Keratinocyte (primary cell): ENCODE measurements at regions not wholly inside any gene's neighbourhood (a gene's known extent, or its start where the extent isn't known, plus 50 kb on each side); places are given as distances from the start of the nearest gene placed in this dataset.
"Not testable (repeated sequence)": the region's sequence is repeated elsewhere in the genome, so short reads cannot be mapped to it uniquely, and the experiment has no call there.

Experiments
- DNase-seq: peaks from one replicate; pipeline ENCODE4 v3.0.0-alpha.2; 2011; ENCODE audit warnings: low read depth, missing footprints, low spot score
- FAIRE-seq: peaks from 2 replicates; lab custom pipeline; 2011; peaks lifted over from hg19 to GRCh38; lab: Jason Lieb, UNC
- H2AFZ ChIP-seq: 2 replicates; pipeline ENCODE4 v1.6.0; 2012; ENCODE audit warnings: low read length, control low read depth, inconsistent platforms; ENCODE audit not compliant: control insufficient read depth
- H3K27ac ChIP-seq: 2 replicates; pipeline ENCODE4 v1.5.1; 2011; ENCODE audit warnings: low read length; ENCODE audit not compliant: control insufficient read depth, insufficient read depth
- H3K27me3 ChIP-seq: 3 replicates; pipeline ENCODE4 v1.6.0; 2011; ENCODE audit warnings: low read length; ENCODE audit not compliant: control insufficient read depth, insufficient read depth; ENCODE audit errors: extremely low read depth
- H3K36me3 ChIP-seq, 2 experiments: 2 replicates in 1 of 2; 3 replicates in 1 of 2; pipeline ENCODE4 v1.5.1; 2011; ENCODE audit warnings: low read length in 2 of 2, mild to moderate bottlenecking in 1 of 2; ENCODE audit not compliant: control insufficient read depth in 2 of 2, insufficient read depth in 2 of 2; ENCODE audit errors: extremely low read depth in 1 of 2
- H3K4me1 ChIP-seq: 3 replicates; pipeline ENCODE4 v1.5.1; 2011; ENCODE audit warnings: low read length; ENCODE audit not compliant: control insufficient read depth, insufficient read depth; ENCODE audit errors: extremely low read depth
- H3K4me2 ChIP-seq: 3 replicates; pipeline ENCODE4 v1.6.0; 2011; ENCODE audit warnings: low read depth, low read length; ENCODE audit not compliant: control insufficient read depth, insufficient read depth; ENCODE audit errors: extremely low read depth
- H3K4me3 ChIP-seq, 3 experiments: fragments of 200-600 bp in 1 of 3; sonication (generic) in 1 of 3; 2 replicates in 2 of 3; 3 replicates in 1 of 3; pipeline ENCODE4 v1.5.1; 2011 to 2016; ENCODE audit warnings: low read length in 3 of 3, mild to moderate bottlenecking in 3 of 3, control low read depth in 2 of 3, inconsistent platforms in 1 of 3, low read depth in 1 of 3, mixed read lengths in 1 of 3, mixed run types in 1 of 3, moderate library complexity in 1 of 3; ENCODE audit not compliant: control insufficient read depth in 2 of 3, insufficient read depth in 2 of 3; ENCODE audit errors: extremely low read depth in 1 of 3
- H3K79me2 ChIP-seq: 2 replicates; pipeline ENCODE4 v1.6.0; 2012; ENCODE audit warnings: low read length; ENCODE audit not compliant: control insufficient read depth, insufficient read depth
- H3K9ac ChIP-seq: 3 replicates; pipeline ENCODE4 v1.6.0; 2011; ENCODE audit warnings: low read length; ENCODE audit not compliant: control insufficient read depth, insufficient read depth; ENCODE audit errors: extremely low read depth
- H3K9me1 ChIP-seq: 3 replicates; pipeline ENCODE4 v1.6.0; 2011; ENCODE audit warnings: low read length; ENCODE audit not compliant: control insufficient read depth, insufficient read depth; ENCODE audit errors: extremely low read depth
- H3K9me3 ChIP-seq: 2 replicates; pipeline ENCODE4 v1.5.1; 2012; ENCODE audit warnings: low read depth, low read length; ENCODE audit not compliant: control insufficient read depth
- H4K20me1 ChIP-seq: 3 replicates; pipeline ENCODE4 v1.6.0; 2011; ENCODE audit warnings: low read length; ENCODE audit not compliant: control insufficient read depth, insufficient read depth; ENCODE audit errors: extremely low read depth
- CTCF ChIP-seq, 3 experiments: IDR thresholded peaks in 1 of 3; conservative IDR thresholded peaks in 1 of 3; optimal IDR thresholded peaks in 1 of 3; 2 replicates in 2 of 3; 3 replicates in 1 of 3; pipeline versions ENCODE3 to v1.5.1; 2011; ENCODE audit warnings: low read length in 3 of 3, mild to moderate bottlenecking in 3 of 3, moderate library complexity in 2 of 3, control low read depth in 1 of 3, inconsistent platforms in 1 of 3; ENCODE audit not compliant: insufficient read depth in 2 of 3; ENCODE audit errors: extremely low read depth in 1 of 3
- EZH2 ChIP-seq: IDR thresholded peaks from one replicate; pipeline ENCODE4 v1.6.1; 2012; ENCODE audit warnings: inconsistent platforms, mild to moderate bottlenecking, low read length, moderate library complexity
- dilution Hi-C: fragments of 300-500 bp; cut with MboI; formaldehyde crosslinking; loops from one replicate; pipeline ENCODE4 v1.7.0; 2020; ENCODE audit warnings: low sequenced_read_pairs; ENCODE audit not compliant: extremely low pct_ligation_motif_present

- Histone ChIP-seq H3K27me3 (no peaks in the 10 kb centered on the region), H4K20me1 (no peaks in the 10 kb centered on the region), H3K4me1 (no peaks in the 10 kb centered on the region), H3K9me1 (no peaks in the 10 kb centered on the region), H3K36me3 (no peaks in the 10 kb centered on the region), H3K9ac (no peak overlapping the region), H3K9me3 (no peaks in the 10 kb centered on the region), H3K27ac (no peak overlapping the region), H3K4me3 (no peak overlapping the region), H3K4me2 (no peak overlapping the region), H3K79me2 (no peaks in the 10 kb centered on the region), H2AFZ (no peak overlapping the region)
- FAIRE-seq (no peak), DNase-seq (no peak)
- no peak for TF ChIP-seq CTCF (optimal IDR thresholded peaks at IDR 0.05 in 1 of 3, IDR thresholded peaks at IDR 0.05 in 1 of 3, conservative IDR thresholded peaks at IDR 0.05 in 1 of 3; ENCODE audit: extremely low read depth in 1 of 3, insufficient read depth in 2 of 3, low read length in 3 of 3)
- TF ChIP-seq EZH2, result no peak
- dilution Hi-C loops, result no loop called here
These were observed 91.3 kb upstream of the MAGEC2 start for GRCh38 chrX:142296421-142296820.

- Histone ChIP-seq H3K4me1 (no peaks in the 10 kb centered on the region), H3K27me3 (no peaks in the 10 kb centered on the region), H3K36me3 (no peaks in the 10 kb centered on the region), H3K4me3 (no peak overlapping the region), H3K4me2 (no peak overlapping the region), H4K20me1 (no peaks in the 10 kb centered on the region), H3K79me2 (no peaks in the 10 kb centered on the region), H3K9me1 (no peaks in the 10 kb centered on the region), H3K9me3 (no peaks in the 10 kb centered on the region), H3K9ac (no peak overlapping the region), H2AFZ (no peak overlapping the region), H3K27ac (no peak overlapping the region)
- FAIRE-seq (no peak), DNase-seq (no peak)
- dilution Hi-C loops, result no loop called here
- TF ChIP-seq CTCF (optimal IDR thresholded peaks at IDR 0.05 in 1 of 3, IDR thresholded peaks at IDR 0.05 in 1 of 3, conservative IDR thresholded peaks at IDR 0.05 in 1 of 3; ENCODE audit: extremely low read depth in 1 of 3, insufficient read depth in 2 of 3, low read length in 3 of 3) (no peak), EZH2 (no peak)
These were observed 90.1 kb upstream of the MAGEC2 start for GRCh38 chrX:142295190-142295589.

GRCh38 chrX:142270166-142270565, 65.1 kb upstream of the MAGEC2 start:
- FAIRE-seq, DNase-seq: not testable (repeated sequence)

More at GRCh38 chrX:142270166-142270565, 65.1 kb upstream of the MAGEC2 start:
- H3K4me3 ChIP-seq, H3K27me3 ChIP-seq, H3K9me3 ChIP-seq, H3K36me3 ChIP-seq, H3K9ac ChIP-seq, H3K9me1 ChIP-seq, dilution Hi-C loops, H3K27ac ChIP-seq, H3K4me1 ChIP-seq, H2AFZ ChIP-seq, H4K20me1 ChIP-seq, H3K79me2 ChIP-seq, H3K4me2 ChIP-seq: not testable (repeated sequence)
